ENCODE measurements at regions not wholly inside any gene's neighbourhood (a gene's known extent, or its start where the extent isn't known, plus 50 kb on each side); places are given as distances from the start of the nearest gene placed in this dataset.

DNA sequence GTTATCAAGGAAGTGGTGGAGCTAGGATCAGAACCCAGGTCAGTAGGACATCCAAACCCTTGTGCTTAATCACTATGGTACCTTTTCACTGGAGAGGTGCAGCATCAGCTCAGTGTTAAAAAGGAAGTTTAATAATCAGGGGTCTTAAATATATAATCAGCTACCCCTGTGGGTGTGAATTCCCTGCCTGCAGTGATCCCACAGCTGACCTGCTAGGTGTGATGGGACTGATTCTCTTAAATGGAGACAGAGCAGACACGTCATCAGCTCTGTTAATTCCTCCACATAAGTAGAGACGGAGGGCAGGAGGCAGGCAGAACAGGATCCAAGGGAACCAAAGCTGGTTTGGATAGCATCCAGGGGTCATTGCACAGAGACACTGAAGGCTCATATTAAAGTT, 154.1 kb upstream of the CRBN start:
- no peak overlapping the region for H2AFZ ChIP-seq (ENCODE audit: insufficient read depth, low read depth, low read length, poor library complexity, severe bottlenecking)
- no peak overlapping the region for H3K9ac ChIP-seq (ENCODE audit: insufficient read depth, low read length, poor library complexity, severe bottlenecking)
- Mint-ChIP-seq H3K27ac (no peak overlapping the region), H3K4me3 (no peak overlapping the region), H3K36me3 (no peaks in the 10 kb centered on the region), H3K27me3 (ENCODE audit: low read depth in 3 of 3) (peaks cover 0 to 1% (median 0%) of the 10 kb centered on the region in 3 donors), H3K9me3 (peaks cover 0 to 6% (median 3%) of the 10 kb centered on the region in 7 donors), H3K4me1 (no peaks in the 10 kb centered on the region)
- no peaks in the 10 kb centered on the region for H3K4me1 ChIP-seq (ENCODE audit: control insufficient read depth in 1 of 2, insufficient read depth in 2 of 2, low read length in 2 of 2)
- intact Hi-C loops (cut with micrococcal nuclease): no loop called here
- no CpG with 5 or more reads among the region's 2 CpGs for WGBS (ENCODE audit: insufficient coverage)
- TF ChIP-seq, protein P1, sequence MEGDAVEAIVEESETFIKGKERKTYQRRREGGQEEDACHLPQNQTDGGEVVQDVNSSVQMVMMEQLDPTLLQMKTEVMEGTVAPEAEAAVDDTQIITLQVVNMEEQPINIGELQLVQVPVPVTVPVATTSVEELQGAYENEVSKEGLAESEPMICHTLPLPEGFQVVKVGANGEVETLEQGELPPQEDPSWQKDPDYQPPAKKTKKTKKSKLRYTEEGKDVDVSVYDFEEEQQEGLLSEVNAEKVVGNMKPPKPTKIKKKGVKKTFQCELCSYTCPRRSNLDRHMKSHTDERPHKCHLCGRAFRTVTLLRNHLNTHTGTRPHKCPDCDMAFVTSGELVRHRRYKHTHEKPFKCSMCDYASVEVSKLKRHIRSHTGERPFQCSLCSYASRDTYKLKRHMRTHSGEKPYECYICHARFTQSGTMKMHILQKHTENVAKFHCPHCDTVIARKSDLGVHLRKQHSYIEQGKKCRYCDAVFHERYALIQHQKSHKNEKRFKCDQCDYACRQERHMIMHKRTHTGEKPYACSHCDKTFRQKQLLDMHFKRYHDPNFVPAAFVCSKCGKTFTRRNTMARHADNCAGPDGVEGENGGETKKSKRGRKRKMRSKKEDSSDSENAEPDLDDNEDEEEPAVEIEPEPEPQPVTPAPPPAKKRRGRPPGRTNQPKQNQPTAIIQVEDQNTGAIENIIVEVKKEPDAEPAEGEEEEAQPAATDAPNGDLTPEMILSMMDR (IDR thresholded peaks at IDR 0.05): no peak
- no peaks in the 10 kb centered on the region for H3K27me3 ChIP-seq (ENCODE audit: control insufficient read depth in 2 of 2, insufficient read depth in 2 of 2, low read length in 2 of 2)
- H3K36me3 ChIP-seq (replicated peaks in 1 of 2; ENCODE audit: control insufficient read depth in 1 of 2, insufficient read depth in 2 of 2, low read length in 2 of 2): no peaks in the 10 kb centered on the region
- H3K9me3 ChIP-seq (replicated peaks in 1 of 2; ENCODE audit: control insufficient read depth in 1 of 2, insufficient read depth in 1 of 2, low read length in 2 of 2): no peaks in the 10 kb centered on the region
- H3K79me2 ChIP-seq (ENCODE audit: insufficient read depth, low read length): no peaks in the 10 kb centered on the region
- no peak overlapping the region for H3K27ac ChIP-seq (ENCODE audit: low read depth in 1 of 2, low read length in 2 of 2)
- no peak overlapping the region for H3K4me3 ChIP-seq (replicated peaks in 1 of 3; ENCODE audit: low read depth in 2 of 3, low read length in 3 of 3)
- no peak overlapping the region for H3K4me2 ChIP-seq (replicated peaks; ENCODE audit: extremely low read depth, low read length, poor library complexity, severe bottlenecking)
- DNase-seq: no peak
- no peaks in the 10 kb centered on the region for H4K20me1 ChIP-seq (ENCODE audit: insufficient read depth, low read length)

DNA sequence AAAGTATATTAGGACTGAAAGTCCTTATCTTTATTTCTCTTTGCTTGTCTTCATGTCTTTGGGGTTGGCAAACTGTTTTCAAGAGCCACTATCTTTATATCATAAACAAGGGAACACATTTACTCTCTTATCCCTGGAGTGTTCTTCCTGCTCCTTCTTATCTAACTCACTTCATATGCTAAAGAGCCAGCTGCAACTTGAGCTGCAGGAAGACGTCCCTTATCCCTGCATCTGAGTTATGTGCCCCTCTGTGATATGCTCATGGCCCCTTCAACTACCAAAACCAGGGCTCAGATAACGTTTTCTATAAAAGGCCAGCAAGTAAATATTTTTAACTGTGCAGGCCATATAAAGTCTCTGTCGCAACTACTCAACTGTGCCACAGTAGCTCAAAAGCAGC, 137.0 kb upstream of the CRBN start:
- Histone ChIP-seq H4K20me1 (ENCODE audit: insufficient read depth, low read length) (no peaks in the 10 kb centered on the region), H3K27ac (ENCODE audit: low read depth in 1 of 2, low read length in 2 of 2) (no peak overlapping the region), H3K9ac (ENCODE audit: insufficient read depth, low read length, poor library complexity, severe bottlenecking) (no peak overlapping the region), H3K27me3 (ENCODE audit: control insufficient read depth in 2 of 2, insufficient read depth in 2 of 2, low read length in 2 of 2) (no peaks in the 10 kb centered on the region), H3K79me2 (ENCODE audit: insufficient read depth, low read length) (no peaks in the 10 kb centered on the region), H3K4me1 (ENCODE audit: control insufficient read depth in 1 of 2, insufficient read depth in 2 of 2, low read length in 2 of 2) (no peaks in the 10 kb centered on the region), H3K4me2 (replicated peaks; ENCODE audit: extremely low read depth, low read length, poor library complexity, severe bottlenecking) (no peak overlapping the region), H3K4me3 (replicated peaks in 1 of 3; ENCODE audit: low read depth in 2 of 3, low read length in 3 of 3) (no peak overlapping the region), H2AFZ (ENCODE audit: insufficient read depth, low read depth, low read length, poor library complexity, severe bottlenecking) (no peak overlapping the region), H3K9me3 (replicated peaks in 1 of 2; ENCODE audit: control insufficient read depth in 1 of 2, insufficient read depth in 1 of 2, low read length in 2 of 2) (peaks cover 0 to 6% of the 10 kb centered on the region in 2 donors), H3K36me3 (replicated peaks in 1 of 2; ENCODE audit: control insufficient read depth in 1 of 2, insufficient read depth in 2 of 2, low read length in 2 of 2) (no peaks in the 10 kb centered on the region)
- peaks cover 0 to 9% (median 5%) of the 10 kb centered on the region in 7 donors for H3K9me3 Mint-ChIP-seq
- 78% methylated on average over 2 of the region's 3 CpGs for WGBS (ENCODE audit: insufficient coverage)
- H3K27ac Mint-ChIP-seq: no peak overlapping the region
- TF ChIP-seq, protein P1 (IDR thresholded peaks at IDR 0.05): no peak
- H3K36me3 Mint-ChIP-seq: no peaks in the 10 kb centered on the region
- no peaks in the 10 kb centered on the region for H3K4me1 Mint-ChIP-seq
- H3K4me3 Mint-ChIP-seq: no peak overlapping the region
- intact Hi-C loops (cut with micrococcal nuclease): no loop called here
- H3K27me3 Mint-ChIP-seq (ENCODE audit: low read depth in 3 of 3): peaks cover 0 to 2% (median 0%) of the 10 kb centered on the region in 3 donors
- DNase-seq: no peak
